Endodermal cell (in vitro differentiated cells): ENCODE measurements at regions not wholly inside any gene's neighbourhood (a gene's known extent, or its start where the extent isn't known, plus 50 kb on each side); places are given as distances from the start of the nearest gene placed in this dataset.
A peak's percentile ranks its signal among the peaks of the same experiment; 100 is the strongest.

Experiments used
- DNase-seq: peaks from one replicate; pipeline ENCODE4 v3.0.0-alpha.2; 2017
- H3K27ac ChIP-seq: 2 replicates; pipeline ENCODE4 v1.5.1; 2013; ENCODE audit warnings: mild to moderate bottlenecking, low read depth, low read length, moderate library complexity
- H3K27me3 ChIP-seq: 2 replicates; pipeline ENCODE4 v1.6.1; 2013; ENCODE audit warnings: mild to moderate bottlenecking, low read length, moderate library complexity; ENCODE audit not compliant: insufficient read depth, control insufficient read depth, poor library complexity, severe bottlenecking
- H3K36me3 ChIP-seq: 2 replicates; pipeline ENCODE4 v1.7.0; 2013; ENCODE audit warnings: mild to moderate bottlenecking, low read length, moderate library complexity; ENCODE audit not compliant: control insufficient read depth, insufficient read depth
- H3K4me1 ChIP-seq: one replicate; pipeline ENCODE4 v1.7.0; 2013; ENCODE audit warnings: low read length; ENCODE audit not compliant: control insufficient read depth, insufficient read depth
- H3K4me3 ChIP-seq: 2 replicates; pipeline ENCODE4 v1.5.1; 2013; ENCODE audit warnings: mild to moderate bottlenecking, low read length, moderate library complexity
- H3K9ac ChIP-seq: 2 replicates; pipeline ENCODE4 v1.6.1; 2013; ENCODE audit warnings: mild to moderate bottlenecking, low read length, moderate library complexity; ENCODE audit not compliant: poor library complexity, severe bottlenecking; ENCODE audit errors: extremely low read depth
- H3K9me3 ChIP-seq: 2 replicates; pipeline ENCODE4 v1.6.1; 2013; ENCODE audit warnings: mild to moderate bottlenecking, low read length, moderate library complexity; ENCODE audit not compliant: control insufficient read depth
- H3K27ac Mint-ChIP-seq: 2 replicates; pipeline ENCODE4 v1.8.0; 2020; ENCODE audit warnings: mixed read lengths
- H3K27me3 Mint-ChIP-seq: 2 replicates; pipeline ENCODE4 v1.8.0; 2021; ENCODE audit warnings: mild to moderate bottlenecking, mixed read lengths; ENCODE audit not compliant: insufficient read depth
- H3K36me3 Mint-ChIP-seq: 2 replicates; pipeline ENCODE4 v1.8.0; 2020; ENCODE audit warnings: low read depth, mixed read lengths
- H3K4me1 Mint-ChIP-seq: 2 replicates; pipeline ENCODE4 v1.8.0; 2020; ENCODE audit warnings: mixed read lengths
- H3K4me3 Mint-ChIP-seq: 2 replicates; pipeline ENCODE4 v1.8.0; 2020; ENCODE audit warnings: mild to moderate bottlenecking, moderate library complexity, mixed read lengths
- H3K9me3 Mint-ChIP-seq: 2 replicates; pipeline ENCODE4 v1.8.0; 2020; ENCODE audit warnings: mild to moderate bottlenecking, mixed read lengths
- CTCF ChIP-seq: fragments of 200-600 bp; sonication (generic); conservative IDR thresholded peaks from 2 replicates; pipeline ENCODE4 v1.5.0; 2021; ENCODE audit warnings: antibody characterized with exemption, mild to moderate bottlenecking
- WGBS, 2 experiments: methylation state at CpG; one replicate each; pipeline versions ENCODE4 v1.1.5 to v1.1.7; 2013; ENCODE audit warnings: missing lambda C conversion rate in 2 of 2, mixed read lengths in 1 of 2; ENCODE audit not compliant: insufficient coverage in 1 of 2, insufficient read length in 1 of 2; 5-methylcytosine and 5-hydroxymethylcytosine counted together

DNA sequence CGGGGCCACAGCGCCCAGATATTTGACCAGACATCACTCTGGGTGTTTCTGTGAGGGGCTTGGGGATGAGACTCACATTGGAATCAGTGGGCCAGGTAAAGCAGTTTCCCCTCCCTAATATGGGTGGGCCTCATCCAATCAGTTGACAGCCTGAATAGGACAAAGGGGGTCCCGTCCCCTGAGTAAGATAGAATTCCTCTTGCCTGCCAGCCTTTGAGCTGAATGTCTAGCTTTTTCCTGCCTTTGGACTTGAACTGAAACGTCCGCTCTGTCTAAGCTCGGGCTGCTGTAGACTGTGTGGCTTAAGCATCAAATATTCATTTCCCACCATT, 88.8 kb upstream of the DIO3 start:
- H3K36me3 ChIP-seq, result no peaks in the 10 kb centered on the region
- no peak for TF ChIP-seq CTCF

GRCh38 chr14:101473045-101473729, 88.1 kb upstream of the DIO3 start:
- Histone ChIP-seq H3K4me3 (no peak overlapping the region), H3K4me1 (no peaks in the 10 kb centered on the region), H3K9me3 (no peaks in the 10 kb centered on the region), H3K36me3 (no peaks in the 10 kb centered on the region), H3K9ac (no peak overlapping the region), H3K27ac (no peak overlapping the region), H3K27me3 (no peaks in the 10 kb centered on the region)
- H3K9me3 Mint-ChIP-seq, result no peaks in the 10 kb centered on the region
- H3K27ac Mint-ChIP-seq, result no peak overlapping the region
- H3K4me3 Mint-ChIP-seq, result no peak overlapping the region
- H3K27me3 Mint-ChIP-seq, result peaks cover 1% of the 10 kb centered on the region
- no peaks in the 10 kb centered on the region for H3K36me3 Mint-ChIP-seq
- H3K4me1 Mint-ChIP-seq, result peaks cover 10% of the 10 kb centered on the region
- peak; percentile 32 for DNase-seq
- 80 to 87% methylated on average over 5 to 12 of the region's 12 CpGs for WGBS, 2 experiments
- TF ChIP-seq CTCF, result no peak

More for the DNA sequence above, 88.8 kb upstream of the DIO3 start:
- Histone ChIP-seq H3K4me3 (no peak overlapping the region), H3K27me3 (no peaks in the 10 kb centered on the region), H3K9me3 (no peaks in the 10 kb centered on the region), H3K27ac (no peak overlapping the region), H3K9ac (no peak overlapping the region), H3K4me1 (no peaks in the 10 kb centered on the region)
- no peak overlapping the region for H3K27ac Mint-ChIP-seq
- H3K9me3 Mint-ChIP-seq, result no peaks in the 10 kb centered on the region
- no peaks in the 10 kb centered on the region for H3K36me3 Mint-ChIP-seq
- DNase-seq, result no peak
- H3K27me3 Mint-ChIP-seq, result peaks cover 3% of the 10 kb centered on the region
- H3K4me1 Mint-ChIP-seq, result peaks cover 9% of the 10 kb centered on the region
- no peak overlapping the region for H3K4me3 Mint-ChIP-seq
- WGBS, 2 experiments, result 84 to 88% methylated on average over 5 to 6 of the region's 6 CpGs

DNA sequence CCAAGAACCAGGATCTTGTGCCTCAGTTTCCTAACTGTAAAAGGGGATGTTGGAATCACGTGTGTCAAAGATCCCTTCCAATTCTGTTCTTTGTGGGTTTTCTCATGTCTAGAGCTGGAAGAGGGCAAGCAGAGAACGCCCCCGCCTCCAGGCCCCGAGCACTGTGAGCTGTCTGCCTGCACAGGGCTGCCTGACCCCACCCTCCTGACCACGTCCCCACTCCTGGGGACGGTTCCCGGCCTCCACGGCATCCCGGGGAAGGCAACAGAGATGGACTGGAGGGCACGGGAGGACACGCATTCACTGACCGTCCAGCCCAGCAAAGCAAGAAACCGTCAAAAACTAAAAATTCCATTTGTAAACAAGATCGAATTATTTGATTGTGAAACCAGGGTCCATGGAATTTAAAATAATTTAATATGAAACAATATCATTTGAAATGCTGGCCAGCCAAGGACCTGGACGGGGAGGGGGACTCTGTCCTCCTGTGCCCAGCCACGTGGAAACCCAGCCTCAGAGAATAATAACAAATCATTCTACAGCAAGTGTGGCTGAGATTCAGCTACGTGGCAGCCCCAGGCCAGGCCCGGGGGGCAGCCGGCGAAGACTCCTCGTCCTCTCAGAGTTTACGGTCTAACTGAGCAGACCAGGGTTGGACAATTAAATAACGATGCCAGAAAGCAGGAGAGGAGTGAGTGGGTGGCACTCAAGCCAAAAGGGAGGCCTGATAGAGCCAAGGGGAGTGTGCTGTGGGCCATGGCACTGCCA, 87.3 kb upstream of the DIO3 start:
- 88 to 94% methylated on average over 6 to 23 of the region's 23 CpGs for WGBS, 2 experiments
- Mint-ChIP-seq H3K27ac (no peak overlapping the region), H3K27me3 (peaks cover 1% of the 10 kb centered on the region)

More for the DNA sequence above, 87.3 kb upstream of the DIO3 start:
- Mint-ChIP-seq H3K36me3 (no peaks in the 10 kb centered on the region), H3K9me3 (no peaks in the 10 kb centered on the region), H3K4me1 (peaks cover 10% of the 10 kb centered on the region), H3K4me3 (no peak overlapping the region)
- no peak for TF ChIP-seq CTCF
- H3K27me3 ChIP-seq, result no peaks in the 10 kb centered on the region
- no peak for DNase-seq
- no peaks in the 10 kb centered on the region for H3K4me1 ChIP-seq
- no peak overlapping the region for H3K9ac ChIP-seq
- H3K4me3 ChIP-seq, result no peak overlapping the region
- no peaks in the 10 kb centered on the region for H3K9me3 ChIP-seq
- H3K27ac ChIP-seq, result no peak overlapping the region
- no peaks in the 10 kb centered on the region for H3K36me3 ChIP-seq
